ENCODE measurements at regions not wholly inside any gene's neighbourhood (a gene's known extent, or its start where the extent isn't known, plus 50 kb on each side); places are given as distances from the start of the nearest gene placed in this dataset.
"Not testable (repeated sequence)": the region's sequence is repeated elsewhere in the genome, so short reads cannot be mapped to it uniquely, and the experiment has no call there.

DNA sequence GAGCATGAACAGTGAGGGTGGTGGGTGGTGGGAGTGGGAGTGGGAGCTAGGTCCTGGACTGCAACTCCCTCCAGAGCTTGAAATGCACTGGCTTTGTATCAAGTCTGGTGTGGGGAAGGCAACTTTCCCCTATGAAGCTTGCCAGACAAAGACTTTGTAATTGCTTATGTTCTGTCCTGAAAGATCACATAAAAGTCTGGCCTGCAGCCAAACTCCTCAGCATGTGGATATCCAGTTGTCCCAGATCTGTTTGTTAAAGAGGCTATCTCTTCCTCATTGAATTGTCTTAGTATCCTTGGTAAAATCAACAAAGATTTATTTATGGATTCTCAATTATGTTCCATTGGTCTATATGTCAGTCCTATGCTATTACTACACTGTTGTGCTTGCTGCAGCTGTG lies 607.9 kb downstream of the GLUD2 start:
- Mint-ChIP-seq H3K27ac (ENCODE audit: unreplicated experiment) (no peak overlapping the region), H3K27me3 (ENCODE audit: low read depth) (no peaks in the 10 kb centered on the region), H3K9me3 (ENCODE audit: low read depth) (peaks cover 18% of the 10 kb centered on the region), H3K4me1 (ENCODE audit: low read depth) (no peaks in the 10 kb centered on the region), H3K4me3 (ENCODE audit: unreplicated experiment) (no peak overlapping the region), H3K36me3 (ENCODE audit: low read depth) (no peaks in the 10 kb centered on the region)
- DNase-seq (ENCODE audit: low spot score): no peak
- TF ChIP-seq, protein P1, sequence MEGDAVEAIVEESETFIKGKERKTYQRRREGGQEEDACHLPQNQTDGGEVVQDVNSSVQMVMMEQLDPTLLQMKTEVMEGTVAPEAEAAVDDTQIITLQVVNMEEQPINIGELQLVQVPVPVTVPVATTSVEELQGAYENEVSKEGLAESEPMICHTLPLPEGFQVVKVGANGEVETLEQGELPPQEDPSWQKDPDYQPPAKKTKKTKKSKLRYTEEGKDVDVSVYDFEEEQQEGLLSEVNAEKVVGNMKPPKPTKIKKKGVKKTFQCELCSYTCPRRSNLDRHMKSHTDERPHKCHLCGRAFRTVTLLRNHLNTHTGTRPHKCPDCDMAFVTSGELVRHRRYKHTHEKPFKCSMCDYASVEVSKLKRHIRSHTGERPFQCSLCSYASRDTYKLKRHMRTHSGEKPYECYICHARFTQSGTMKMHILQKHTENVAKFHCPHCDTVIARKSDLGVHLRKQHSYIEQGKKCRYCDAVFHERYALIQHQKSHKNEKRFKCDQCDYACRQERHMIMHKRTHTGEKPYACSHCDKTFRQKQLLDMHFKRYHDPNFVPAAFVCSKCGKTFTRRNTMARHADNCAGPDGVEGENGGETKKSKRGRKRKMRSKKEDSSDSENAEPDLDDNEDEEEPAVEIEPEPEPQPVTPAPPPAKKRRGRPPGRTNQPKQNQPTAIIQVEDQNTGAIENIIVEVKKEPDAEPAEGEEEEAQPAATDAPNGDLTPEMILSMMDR (IDR thresholded peaks at IDR 0.05): no peak

DNA sequence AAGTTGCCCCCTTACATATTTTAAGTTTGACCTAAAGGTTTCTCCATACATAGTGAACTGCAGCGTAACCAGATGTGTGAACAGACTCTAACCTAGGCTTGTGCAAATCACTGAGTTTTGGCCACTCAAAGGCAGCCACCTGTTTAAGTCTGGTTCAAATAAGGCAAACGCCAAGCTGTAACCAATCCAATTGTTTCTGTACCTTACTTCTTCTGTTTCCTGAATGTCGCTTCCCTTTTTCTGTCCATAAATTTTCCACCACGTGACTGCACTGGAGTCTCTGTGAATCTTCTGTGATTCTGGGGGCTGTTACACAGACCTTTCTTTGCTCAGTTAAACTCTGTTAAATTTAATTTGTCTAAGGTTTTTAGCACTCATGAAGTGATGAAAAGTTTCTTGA lies 618.8 kb downstream of the GLUD2 start:
- Mint-ChIP-seq H3K27me3 (ENCODE audit: low read depth) (no peaks in the 10 kb centered on the region), H3K27ac (ENCODE audit: unreplicated experiment) (no peak overlapping the region)
- TF ChIP-seq, protein P1 (IDR thresholded peaks at IDR 0.05): no peak

DNA sequence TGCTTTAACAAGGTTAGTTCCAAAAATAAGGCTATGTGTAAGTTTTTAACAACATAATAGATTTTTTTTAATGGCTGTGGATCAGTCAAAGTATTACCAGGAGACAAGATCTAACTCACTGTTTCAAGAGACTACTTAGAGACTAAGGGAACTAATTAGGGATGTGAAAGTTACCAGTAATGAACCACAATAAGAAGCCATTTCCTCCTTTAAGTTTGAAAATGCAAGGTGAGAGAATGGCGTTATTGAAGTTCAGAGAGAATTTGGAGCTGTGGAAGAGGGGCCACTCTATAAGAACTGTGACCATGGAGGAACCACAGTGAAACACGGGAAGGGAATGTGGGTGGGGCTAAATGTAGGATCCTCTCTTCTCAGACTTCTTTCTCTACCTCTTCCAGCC lies 624.2 kb downstream of the GLUD2 start:
- H3K27me3 Mint-ChIP-seq (ENCODE audit: low read depth): no peaks in the 10 kb centered on the region
- DNase-seq (ENCODE audit: low spot score): no peak
- H3K4me3 Mint-ChIP-seq (ENCODE audit: unreplicated experiment): no peak overlapping the region
- H3K9me3 Mint-ChIP-seq (ENCODE audit: low read depth): peaks cover 42% of the 10 kb centered on the region
- H3K27ac Mint-ChIP-seq (ENCODE audit: unreplicated experiment): no peak overlapping the region
- TF ChIP-seq, protein P1 (IDR thresholded peaks at IDR 0.05): no peak
- no peaks in the 10 kb centered on the region for H3K4me1 Mint-ChIP-seq (ENCODE audit: low read depth)
- H3K36me3 Mint-ChIP-seq (ENCODE audit: low read depth): no peaks in the 10 kb centered on the region

More for the DNA sequence above, 618.8 kb downstream of the GLUD2 start:
- H3K4me1 Mint-ChIP-seq (ENCODE audit: low read depth): no peaks in the 10 kb centered on the region
- no peaks in the 10 kb centered on the region for H3K36me3 Mint-ChIP-seq (ENCODE audit: low read depth)
- peaks cover 8% of the 10 kb centered on the region for H3K9me3 Mint-ChIP-seq (ENCODE audit: low read depth)
- DNase-seq (ENCODE audit: low spot score): no peak
- H3K4me3 Mint-ChIP-seq (ENCODE audit: unreplicated experiment): no peak overlapping the region

GRCh38 chrX:121709236-121709635 lies 661.8 kb downstream of the GLUD2 start:
- H3K9me3 Mint-ChIP-seq (ENCODE audit: low read depth): peaks cover 44% of the 10 kb centered on the region
- not testable (repeated sequence) for H3K4me3 Mint-ChIP-seq (ENCODE audit: unreplicated experiment); H3K36me3 Mint-ChIP-seq (ENCODE audit: low read depth); DNase-seq (ENCODE audit: low spot score); H3K27ac Mint-ChIP-seq (ENCODE audit: unreplicated experiment); H3K4me1 Mint-ChIP-seq (ENCODE audit: low read depth); H3K27me3 Mint-ChIP-seq (ENCODE audit: low read depth)

GRCh38 chrX:121733514-121733913 lies 686.1 kb downstream of the GLUD2 start:
- Mint-ChIP-seq H3K27ac (ENCODE audit: unreplicated experiment) (no peak overlapping the region), H3K36me3 (ENCODE audit: low read depth) (no peaks in the 10 kb centered on the region), H3K27me3 (ENCODE audit: low read depth) (peaks cover 2% of the 10 kb centered on the region), H3K9me3 (ENCODE audit: low read depth) (peaks cover 5% of the 10 kb centered on the region), H3K4me1 (ENCODE audit: low read depth) (no peaks in the 10 kb centered on the region), H3K4me3 (ENCODE audit: unreplicated experiment) (no peak overlapping the region)
- TF ChIP-seq, protein P1 (IDR thresholded peaks at IDR 0.05): no peak
- no peak for DNase-seq (ENCODE audit: low spot score)

DNA sequence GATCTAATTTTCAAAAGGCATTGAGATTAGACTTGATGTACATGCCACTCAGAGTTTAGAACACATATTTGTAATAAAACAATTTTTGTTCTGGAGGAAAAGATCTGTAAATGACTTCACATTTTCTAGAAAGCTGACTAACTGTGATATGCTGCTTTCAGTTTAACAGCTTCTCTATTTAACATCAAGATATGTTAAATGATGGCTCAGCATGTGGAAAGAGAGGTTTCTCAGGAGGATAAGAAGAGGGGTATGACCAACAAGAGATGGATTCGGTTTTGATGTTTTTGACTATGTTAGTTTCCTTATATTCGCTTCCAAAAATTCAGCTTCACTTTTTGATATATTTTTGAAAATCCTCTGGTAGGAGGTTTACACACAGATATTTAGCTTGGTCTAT lies 698.7 kb downstream of the GLUD2 start:
- H3K4me1 Mint-ChIP-seq (ENCODE audit: low read depth): no peaks in the 10 kb centered on the region
- no peak overlapping the region for H3K27ac Mint-ChIP-seq (ENCODE audit: unreplicated experiment)
- peaks cover 9% of the 10 kb centered on the region for H3K9me3 Mint-ChIP-seq (ENCODE audit: low read depth)
- DNase-seq (ENCODE audit: low spot score): no peak
- H3K27me3 Mint-ChIP-seq (ENCODE audit: low read depth): no peaks in the 10 kb centered on the region
- H3K36me3 Mint-ChIP-seq (ENCODE audit: low read depth): no peaks in the 10 kb centered on the region
- TF ChIP-seq, protein P1 (IDR thresholded peaks at IDR 0.05): no peak
- no peak overlapping the region for H3K4me3 Mint-ChIP-seq (ENCODE audit: unreplicated experiment)

DNA sequence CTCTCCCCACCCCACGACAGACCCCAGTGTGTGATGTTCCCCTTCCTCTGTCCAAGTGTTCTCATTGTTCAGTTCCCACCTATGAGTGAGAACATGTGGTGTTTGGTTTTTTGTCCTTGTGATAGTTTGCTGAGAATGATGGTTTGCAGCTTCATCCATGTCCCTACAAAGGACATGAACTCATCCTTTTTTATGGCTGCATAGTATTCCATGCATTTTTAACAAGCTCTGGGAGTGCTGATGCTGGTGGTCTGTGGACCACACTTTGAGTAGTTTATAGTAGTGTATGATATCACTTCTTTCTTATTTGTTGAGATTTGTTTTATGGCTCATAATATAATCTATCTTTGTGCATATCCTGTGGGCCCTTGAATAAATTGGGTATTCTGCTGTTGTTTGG lies 706.2 kb downstream of the GLUD2 start:
- H3K27me3 Mint-ChIP-seq (ENCODE audit: low read depth); H3K36me3 Mint-ChIP-seq (ENCODE audit: low read depth); H3K4me3 Mint-ChIP-seq (ENCODE audit: unreplicated experiment); H3K4me1 Mint-ChIP-seq (ENCODE audit: low read depth); DNase-seq (ENCODE audit: low spot score); H3K27ac Mint-ChIP-seq (ENCODE audit: unreplicated experiment): not testable (repeated sequence)
- peaks cover 10% of the 10 kb centered on the region for H3K9me3 Mint-ChIP-seq (ENCODE audit: low read depth)
